HG03095 (cell line): ENCODE measurements at regions not wholly inside any gene's neighbourhood (a gene's known extent, or its start where the extent isn't known, plus 50 kb on each side); places are given as distances from the start of the nearest gene placed in this dataset.
A peak's percentile ranks its signal among the peaks of the same experiment; 100 is the strongest.

Experiments
- ATAC-seq: cut with Tn5 transposase; IDR thresholded peaks from one replicate; pipeline ENCODE4 v1.9.1; 2021; ENCODE audit warnings: moderate library complexity; ENCODE audit not compliant: unreplicated experiment

DNA sequence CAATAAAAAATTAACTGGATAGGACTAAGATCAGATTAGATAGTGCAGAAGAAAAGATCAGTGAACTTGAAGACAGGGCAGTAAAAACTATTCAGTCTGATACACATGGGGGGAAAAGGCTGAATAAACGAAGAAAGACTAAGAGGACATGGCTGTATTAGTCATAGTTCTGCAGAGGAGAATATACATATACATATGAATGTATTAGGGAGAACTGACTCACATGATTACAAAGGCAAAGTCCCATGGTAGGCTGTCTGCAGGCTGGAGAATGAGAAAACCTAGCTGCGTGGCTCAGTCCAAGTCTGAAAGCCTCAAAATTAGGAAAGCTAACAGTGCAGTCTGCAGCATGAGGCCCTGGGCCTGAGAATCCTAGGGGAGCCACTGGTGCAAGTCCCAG lies 98.2 kb upstream of the GNAO1 start:
- no peak for ATAC-seq

GRCh38 chr16:56090076-56090475 lies 101.2 kb upstream of the GNAO1 start:
- no peak for ATAC-seq

GRCh38 chr16:56087626-56088025 lies 103.7 kb upstream of the GNAO1 start:
- no peak for ATAC-seq

DNA sequence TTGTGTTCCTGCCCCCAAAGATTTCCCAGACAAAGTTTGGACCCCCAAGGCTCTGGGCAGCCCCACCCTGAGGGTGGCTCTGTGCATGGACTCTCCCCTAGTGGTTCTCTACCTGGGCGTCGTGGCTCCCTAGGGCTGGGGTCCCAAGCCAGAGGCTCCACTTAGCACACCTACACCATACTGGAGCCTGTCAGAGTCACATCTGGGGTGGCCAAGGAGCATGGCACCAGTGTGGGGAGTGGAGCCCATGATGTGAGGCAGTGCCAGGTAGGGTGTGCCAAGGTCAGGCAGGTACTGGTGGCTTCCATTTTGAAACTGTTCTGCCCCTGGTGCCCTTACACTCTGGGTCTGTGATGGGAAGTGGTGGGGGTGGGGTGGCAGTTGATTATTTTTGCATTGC lies 109.9 kb upstream of the GNAO1 start:
- ATAC-seq, result no peak

- ATAC-seq, result no peak
Observed at GRCh38 chr16:56075732-56076388, 115.4 kb upstream of the GNAO1 start.

- ATAC-seq, result no peak
Observed at GRCh38 chr16:56073508-56073907, 117.8 kb upstream of the GNAO1 start.

DNA sequence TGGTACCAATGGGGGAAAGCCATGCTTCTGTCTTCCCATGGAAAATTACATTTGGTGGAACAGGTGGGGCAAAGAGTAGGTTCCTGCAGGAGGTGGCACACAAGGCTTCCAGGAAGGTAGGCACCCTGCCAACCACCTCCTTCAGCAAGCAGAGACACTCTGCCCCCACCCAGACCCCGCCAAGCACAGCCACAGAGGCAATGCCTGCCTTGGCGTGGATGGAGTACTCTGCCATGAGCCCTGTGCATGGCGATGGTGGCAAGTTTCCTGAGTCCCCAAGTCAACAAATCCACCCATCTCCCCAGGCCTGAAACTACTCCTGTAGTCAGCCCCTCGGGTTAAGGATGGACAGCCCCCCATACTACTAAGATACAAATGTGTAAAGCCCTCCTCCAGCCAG lies 119.2 kb upstream of the GNAO1 start:
- no peak for ATAC-seq

- no peak for ATAC-seq
Observed at GRCh38 chr16:56068816-56069215, 122.5 kb upstream of the GNAO1 start.

- ATAC-seq, result no peak
Observed at GRCh38 chr16:56068314-56068713, 123.0 kb upstream of the GNAO1 start.

DNA sequence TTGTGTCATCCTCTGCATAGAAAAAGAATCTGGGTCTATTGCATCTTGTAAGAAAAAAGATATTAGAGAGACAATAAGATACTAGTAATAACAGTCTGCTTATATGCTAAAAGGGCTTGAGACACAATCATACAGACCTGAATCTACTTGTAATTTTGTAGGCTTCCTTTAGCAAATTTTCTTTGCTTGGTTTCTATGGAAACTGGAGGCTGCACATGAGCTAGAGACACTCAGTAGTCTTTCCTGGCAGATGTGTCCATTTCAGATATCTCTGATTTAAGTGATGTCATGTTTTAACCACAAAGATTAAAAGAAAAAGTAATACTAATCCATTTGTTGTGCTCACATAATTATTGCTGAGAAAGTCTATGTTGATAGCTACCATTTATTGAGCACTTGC lies 123.9 kb upstream of the GNAO1 start:
- no peak for ATAC-seq

GRCh38 chr16:56066617-56067016 lies 124.7 kb upstream of the GNAO1 start:
- no peak for ATAC-seq

- ATAC-seq, result no peak
Observed at GRCh38 chr16:56063111-56063510, 128.2 kb upstream of the GNAO1 start.

GRCh38 chr16:56057151-56057550 lies 134.1 kb upstream of the GNAO1 start:
- ATAC-seq, result no peak

GRCh38 chr16:56050916-56051315 lies 140.4 kb upstream of the GNAO1 start:
- ATAC-seq, result no peak

DNA sequence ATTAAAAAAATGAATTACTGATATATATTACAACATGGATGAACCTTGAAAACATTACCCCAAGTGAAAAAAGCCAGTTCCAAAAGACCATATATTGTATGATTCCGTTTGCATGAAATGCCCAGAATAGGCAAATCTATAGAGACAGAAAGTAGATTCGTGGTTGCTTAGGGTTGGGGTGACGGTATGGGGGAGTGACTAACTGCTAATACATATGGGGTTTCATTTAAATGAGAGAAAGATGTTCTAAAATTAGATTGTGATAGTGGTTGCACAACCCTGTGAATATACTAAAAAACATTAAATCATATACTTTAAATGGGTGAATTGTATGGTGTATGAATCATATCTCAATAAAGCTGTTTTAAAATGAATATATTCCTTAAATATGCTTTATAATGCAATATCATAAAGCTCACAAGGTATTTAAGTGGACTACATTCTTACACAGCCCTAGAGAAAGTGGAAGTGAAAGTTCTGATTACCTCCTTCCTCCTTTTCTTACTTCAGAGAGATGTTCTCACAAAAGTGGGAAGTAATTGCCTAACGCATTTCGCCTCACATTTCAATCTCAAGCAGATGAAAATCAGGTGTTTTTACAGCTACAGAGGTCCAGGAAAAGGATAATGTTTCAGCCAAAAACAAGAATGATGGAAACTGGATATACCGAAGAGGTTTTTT lies 142.7 kb upstream of the GNAO1 start:
- peak; percentile 97 for ATAC-seq

GRCh38 chr16:56047307-56048234 lies 143.7 kb upstream of the GNAO1 start:
- no peak for ATAC-seq

DNA sequence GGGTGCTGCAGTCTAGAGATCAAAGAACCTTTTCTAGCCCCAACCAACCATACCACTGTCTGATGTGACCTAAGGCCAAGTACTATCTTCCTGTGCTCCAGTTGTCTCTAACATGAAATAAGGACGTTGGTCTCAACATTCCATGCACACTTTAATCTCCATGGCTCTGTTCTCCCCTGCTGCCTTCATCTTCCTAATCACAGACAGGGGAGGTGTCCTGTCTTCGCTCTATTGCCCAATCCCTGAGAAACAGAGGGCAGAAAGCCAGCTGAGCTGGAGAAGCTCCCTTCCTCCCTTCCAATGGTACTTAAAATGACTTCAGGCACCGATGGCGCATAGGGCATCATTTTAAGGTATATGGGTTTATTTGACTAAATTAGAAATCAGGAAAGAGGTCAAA lies 148.9 kb upstream of the GNAO1 start:
- ATAC-seq, result no peak

DNA sequence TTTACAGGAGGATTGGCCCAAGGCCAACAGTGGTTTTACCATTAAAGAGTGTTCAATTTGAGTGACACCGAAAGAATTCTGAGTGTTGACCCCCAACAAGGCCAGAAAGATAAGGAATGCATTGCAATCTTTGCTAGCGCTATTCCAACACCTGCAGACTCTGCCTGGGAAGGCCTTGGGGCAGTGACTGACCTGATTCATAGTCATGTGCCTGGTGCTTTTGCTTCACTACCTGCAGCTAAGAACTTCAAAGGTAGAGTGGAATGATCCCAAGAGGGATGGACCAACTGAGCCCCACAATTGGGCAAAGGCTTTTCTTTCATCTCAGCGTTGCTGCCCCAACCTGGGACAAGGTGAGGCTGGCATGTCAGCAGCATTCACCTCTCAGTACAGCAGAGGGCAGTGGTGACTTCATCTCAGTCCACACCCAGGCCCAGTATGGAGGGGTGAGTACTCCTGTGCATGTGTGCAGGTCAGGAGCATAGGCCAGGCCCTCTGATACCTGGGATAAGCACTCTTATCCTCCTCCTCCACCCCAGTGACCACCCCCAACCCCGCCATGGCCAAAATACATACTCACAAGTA lies 149.6 kb upstream of the GNAO1 start:
- ATAC-seq, result no peak

DNA sequence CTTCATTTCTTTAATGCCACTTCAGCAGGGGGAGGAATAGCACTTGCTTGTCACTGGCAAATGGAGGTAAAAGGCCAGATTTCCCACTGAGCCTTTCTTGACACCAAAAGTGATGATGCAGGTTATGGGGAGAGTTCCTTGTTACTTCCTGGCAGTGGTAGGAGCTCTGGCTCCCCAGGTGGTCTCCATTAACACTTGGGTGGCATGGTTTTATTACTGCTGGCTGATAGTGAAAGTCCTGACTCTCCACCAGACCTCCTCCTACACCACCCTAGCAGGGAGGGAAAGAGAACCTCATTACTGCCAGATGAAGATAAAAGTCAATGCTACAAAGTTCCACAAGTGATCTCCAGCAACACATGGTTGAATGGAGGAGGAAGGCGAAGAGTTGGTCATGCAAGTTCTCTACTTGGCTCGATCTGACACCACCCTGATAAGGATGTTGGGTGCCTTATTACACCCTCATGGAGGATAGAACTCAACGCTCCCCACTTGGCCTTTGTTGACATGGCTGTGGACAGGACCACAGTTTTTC lies 152.7 kb upstream of the GNAO1 start:
- ATAC-seq, result no peak

GRCh38 chr16:56032072-56032471 lies 156.9 kb upstream of the CES5A start:
- no peak for ATAC-seq

DNA sequence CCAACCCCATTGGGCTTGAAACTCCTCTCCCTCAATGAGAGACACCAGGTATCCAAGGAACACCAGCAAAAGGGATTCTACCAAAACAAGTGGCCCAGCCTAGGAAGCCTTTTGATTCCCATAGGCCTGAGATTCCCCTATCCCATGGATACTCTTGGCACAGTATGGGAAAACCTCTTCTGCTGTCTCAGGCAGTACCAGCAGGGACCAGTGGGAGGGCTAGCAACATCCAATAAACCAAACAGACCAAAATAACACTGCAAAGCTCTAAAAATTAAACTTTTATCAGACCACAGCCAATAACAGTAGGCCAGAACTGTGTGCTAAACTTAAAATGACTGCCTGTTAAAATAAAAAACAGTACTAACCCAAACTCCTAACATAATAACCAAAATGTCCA lies 153.9 kb upstream of the CES5A start:
- no peak for ATAC-seq
